ENCODE measurements at regions not wholly inside any gene's neighbourhood (a gene's known extent, or its start where the extent isn't known, plus 50 kb on each side); places are given as distances from the start of the nearest gene placed in this dataset.

DNA sequence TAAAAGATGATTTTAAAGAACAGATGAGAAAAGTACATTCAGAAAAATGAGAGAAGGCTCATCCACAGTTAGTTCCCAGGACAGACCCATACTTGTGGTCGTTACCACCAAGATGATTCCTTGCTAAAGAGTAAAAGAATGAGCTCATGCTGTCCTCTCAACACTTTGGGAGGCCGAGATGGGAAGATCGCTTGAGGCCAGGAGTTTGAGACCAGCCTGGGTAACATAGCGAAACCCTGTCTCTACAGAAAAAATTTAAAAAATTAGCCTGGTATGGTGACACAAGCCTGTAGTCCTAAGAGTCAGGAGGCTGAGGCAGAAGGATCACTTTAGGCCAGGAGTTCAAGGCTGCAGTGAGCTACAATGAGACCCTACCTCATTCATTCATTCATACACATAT is 60.7 kb upstream of the CNEP1R1 start:
- no peak for TF ChIP-seq POLR2A (IDR thresholded peaks at IDR 0.05; ENCODE audit: low read depth, low read length)
- TF ChIP-seq POLR2AphosphoS5 (IDR thresholded peaks at IDR 0.05; ENCODE audit: low read depth, low read length): no peak

Data from GM12892 (cell line).